KBM-7 (cell line): ENCODE measurements at regions not wholly inside any gene's neighbourhood (a gene's known extent, or its start where the extent isn't known, plus 50 kb on each side); places are given as distances from the start of the nearest gene placed in this dataset.
"Not testable (repeated sequence)": the region's sequence is repeated elsewhere in the genome, so short reads cannot be mapped to it uniquely, and the experiment has no call there.

ENCODE experiments used
- DNase-seq: peaks from one replicate; pipeline ENCODE4 v3.0.0-alpha.2; 2015
- in situ Hi-C: fragments of 300-500 bp; cut with MboI; formaldehyde crosslinking; loops from 2 replicates; pipeline ENCODE4 v1.14.3; 2020; ENCODE audit warnings: low sequenced_read_pairs, low pct_unique_long_range_greater_than_20kb, mixed read lengths

GRCh38 chr5:57063773-57064172, 110.1 kb upstream of the GPBP1 start:
- no peak for DNase-seq
- in situ Hi-C loops = no loop called here

GRCh38 chr5:57066924-57067596, 106.8 kb upstream of the GPBP1 start:
- in situ Hi-C loops = no loop called here
- DNase-seq = no peak

- in situ Hi-C loops = no loop called here
- peak; percentile 89 for DNase-seq
Observed at GRCh38 chr5:57067597-57067924, 106.3 kb upstream of the GPBP1 start.

- no peak for DNase-seq
- in situ Hi-C loops = no loop called here
Observed at GRCh38 chr5:57069115-57069835, 104.6 kb upstream of the GPBP1 start.

GRCh38 chr5:57072218-57072892, 101.5 kb upstream of the GPBP1 start:
- in situ Hi-C loops = no loop called here
- DNase-seq = no peak

GRCh38 chr5:57082441-57083067, 91.3 kb upstream of the GPBP1 start:
- in situ Hi-C loops = no loop called here
- DNase-seq = peak; percentile 37

GRCh38 chr5:57085306-57086081, 88.4 kb upstream of the GPBP1 start:
- in situ Hi-C loops = no loop called here
- DNase-seq = no peak

GRCh38 chr5:57087947-57088346, 85.9 kb upstream of the GPBP1 start:
- in situ Hi-C loops, DNase-seq: not testable (repeated sequence)

GRCh38 chr5:57094753-57095683, 78.8 kb upstream of the GPBP1 start:
- DNase-seq = peak; percentile 36
- in situ Hi-C loops = no loop called here

- in situ Hi-C loops = no loop called here
- peak; percentile 42 for DNase-seq
Observed at GRCh38 chr5:57097526-57097925, 76.3 kb upstream of the GPBP1 start.

- in situ Hi-C loops = no loop called here
Observed at GRCh38 chr5:57102189-57102904, 71.5 kb upstream of the GPBP1 start.

GRCh38 chr5:57102905-57103255, 71.0 kb upstream of the GPBP1 start:
- in situ Hi-C loops = no loop called here
- no peak for DNase-seq

More at GRCh38 chr5:57102189-57102904, 71.5 kb upstream of the GPBP1 start:
- no peak for DNase-seq

GRCh38 chr5:57103317-57103907, 70.4 kb upstream of the GPBP1 start:
- in situ Hi-C loops = no loop called here
- DNase-seq = no peak

GRCh38 chr5:57106661-57107060, 67.2 kb upstream of the GPBP1 start:
- DNase-seq = no peak
- in situ Hi-C loops = no loop called here

- in situ Hi-C loops = no loop called here
Observed at GRCh38 chr5:57111993-57112392, 61.9 kb upstream of the GPBP1 start.

GRCh38 chr5:57113481-57113880, 60.4 kb upstream of the GPBP1 start:
- in situ Hi-C loops = no loop called here
- DNase-seq = no peak

More at GRCh38 chr5:57111993-57112392, 61.9 kb upstream of the GPBP1 start:
- DNase-seq = no peak

GRCh38 chr5:57117596-57117995, 56.3 kb upstream of the GPBP1 start:
- in situ Hi-C loops = no loop called here
- DNase-seq = peak; percentile 11
